Activated naive CD8-positive, alpha-beta T cell treated with anti-CD3 and anti-CD28 coated beads for 36 hours (primary cell): ENCODE measurements at regions not wholly inside any gene's neighbourhood (a gene's known extent, or its start where the extent isn't known, plus 50 kb on each side); places are given as distances from the start of the nearest gene placed in this dataset.
"Not testable (repeated sequence)": the region's sequence is repeated elsewhere in the genome, so short reads cannot be mapped to it uniquely, and the experiment has no call there.

ENCODE experiments used
- DNase-seq: peaks from one replicate; pipeline ENCODE4 v3.0.0; 2021
- H3K27ac Mint-ChIP-seq: one replicate; pipeline ENCODE4 v1.8.0; 2022; ENCODE audit warnings: mild to moderate bottlenecking, moderate library complexity, mixed read lengths
- H3K27me3 Mint-ChIP-seq: one replicate; pipeline ENCODE4 v1.8.0; 2022; ENCODE audit warnings: mild to moderate bottlenecking, mixed read lengths
- H3K36me3 Mint-ChIP-seq: one replicate; pipeline ENCODE4 v1.8.0; 2021; ENCODE audit warnings: mild to moderate bottlenecking, mixed read lengths
- H3K4me1 Mint-ChIP-seq: one replicate; pipeline ENCODE4 v1.8.0; 2021; ENCODE audit warnings: mixed read lengths
- H3K4me3 Mint-ChIP-seq: one replicate; pipeline ENCODE4 v1.8.0; 2022; ENCODE audit warnings: mild to moderate bottlenecking, moderate library complexity, mixed read lengths
- H3K9me3 Mint-ChIP-seq: one replicate; pipeline ENCODE4 v1.8.0; 2022; ENCODE audit warnings: mixed read lengths

DNA sequence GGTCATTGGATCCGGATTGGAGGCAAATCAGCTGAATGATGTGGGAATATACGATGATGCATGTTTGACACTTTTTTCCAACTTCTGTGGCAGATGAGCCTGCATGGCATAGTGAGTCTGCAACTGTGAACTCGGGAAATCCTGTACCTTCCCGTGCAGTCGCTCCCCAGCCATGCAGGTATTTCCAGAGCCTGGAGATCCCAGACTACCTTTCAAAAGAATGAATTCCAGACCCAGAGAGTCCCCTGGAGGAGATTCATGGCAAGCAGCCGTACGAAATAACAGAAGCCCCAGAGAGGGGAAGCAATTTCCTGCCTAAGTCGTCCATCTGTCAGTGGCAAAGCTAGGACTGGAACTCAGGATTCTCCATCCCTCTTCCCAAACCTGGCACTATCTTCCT, 75.7 kb upstream of the FAM20A start:
- H3K27ac Mint-ChIP-seq, result no peak overlapping the region
- DNase-seq, result no peak
- H3K4me1 Mint-ChIP-seq, result no peaks in the 10 kb centered on the region
- H3K27me3 Mint-ChIP-seq, result peaks cover 15% of the 10 kb centered on the region
- no peaks in the 10 kb centered on the region for H3K9me3 Mint-ChIP-seq
- no peaks in the 10 kb centered on the region for H3K36me3 Mint-ChIP-seq
- H3K4me3 Mint-ChIP-seq, result no peak overlapping the region

DNA sequence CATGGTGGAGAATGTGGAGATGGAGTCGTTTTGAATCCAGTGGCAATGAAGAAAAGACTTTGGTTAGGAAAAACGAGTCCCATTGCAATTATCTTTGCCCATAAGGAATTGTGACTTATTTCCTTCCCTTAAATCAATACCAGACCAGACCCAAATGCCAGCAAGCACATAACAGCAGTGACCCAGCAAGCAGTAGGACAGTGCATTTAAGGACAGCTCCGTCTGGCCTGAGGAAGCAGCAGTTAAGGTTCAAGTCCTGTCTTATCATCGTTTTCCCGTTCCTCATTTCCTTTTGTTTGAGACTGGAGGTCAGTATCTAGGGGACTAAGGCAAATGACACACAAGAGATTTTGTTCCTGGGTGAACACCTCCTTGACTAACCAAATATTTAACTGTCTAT, 74.6 kb upstream of the FAM20A start:
- no peak overlapping the region for H3K27ac Mint-ChIP-seq
- H3K4me3 Mint-ChIP-seq, result no peak overlapping the region
- H3K36me3 Mint-ChIP-seq, result no peaks in the 10 kb centered on the region
- H3K27me3 Mint-ChIP-seq, result peaks cover 19% of the 10 kb centered on the region
- no peaks in the 10 kb centered on the region for H3K9me3 Mint-ChIP-seq
- no peaks in the 10 kb centered on the region for H3K4me1 Mint-ChIP-seq
- DNase-seq, result no peak

- Mint-ChIP-seq H3K4me1 (no peaks in the 10 kb centered on the region), H3K4me3 (no peak overlapping the region), H3K36me3 (no peaks in the 10 kb centered on the region), H3K27ac (no peak overlapping the region), H3K9me3 (no peaks in the 10 kb centered on the region), H3K27me3 (peaks cover 17% of the 10 kb centered on the region)
- no peak for DNase-seq
These were observed 73.1 kb upstream of the FAM20A start for GRCh38 chr17:68674029-68674925.

DNA sequence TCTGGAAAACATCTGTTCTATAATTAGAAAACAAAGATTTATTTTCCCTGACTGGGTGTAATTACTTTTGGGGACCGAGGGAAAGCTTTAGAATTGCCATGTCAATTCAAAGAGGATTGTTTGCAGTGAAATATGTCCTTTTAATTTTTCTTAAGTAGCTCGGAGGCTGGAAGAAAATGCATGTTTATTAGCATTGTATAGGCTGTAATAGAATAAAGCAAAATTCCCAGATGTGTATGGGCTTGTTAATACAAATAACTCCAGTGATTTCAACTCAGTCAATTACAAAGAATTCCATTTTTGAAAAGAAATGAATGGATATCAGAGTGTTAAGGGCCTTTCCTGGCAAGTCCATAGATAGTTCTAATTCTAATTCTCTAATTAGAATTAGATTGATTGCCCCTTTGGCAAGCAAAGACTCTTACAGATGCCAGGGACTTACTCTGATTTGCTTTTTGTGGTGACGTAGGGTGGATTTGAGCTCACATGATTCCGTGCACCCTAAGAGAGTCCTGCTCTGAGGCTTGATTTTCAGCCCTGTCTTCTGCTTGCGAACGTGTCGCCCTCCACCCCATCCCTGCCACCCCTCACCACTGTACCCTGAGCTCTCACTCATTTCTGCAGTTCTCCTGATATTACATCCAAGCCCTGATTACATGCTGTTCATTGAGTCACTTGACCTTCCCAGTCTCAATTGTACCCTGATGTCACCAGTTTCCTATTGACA, 70.0 kb upstream of the FAM20A start:
- Mint-ChIP-seq H3K4me1 (no peaks in the 10 kb centered on the region), H3K36me3 (no peaks in the 10 kb centered on the region), H3K4me3 (no peak overlapping the region), H3K9me3 (no peaks in the 10 kb centered on the region), H3K27me3 (peaks cover 27% of the 10 kb centered on the region), H3K27ac (no peak overlapping the region)
- DNase-seq, result no peak

DNA sequence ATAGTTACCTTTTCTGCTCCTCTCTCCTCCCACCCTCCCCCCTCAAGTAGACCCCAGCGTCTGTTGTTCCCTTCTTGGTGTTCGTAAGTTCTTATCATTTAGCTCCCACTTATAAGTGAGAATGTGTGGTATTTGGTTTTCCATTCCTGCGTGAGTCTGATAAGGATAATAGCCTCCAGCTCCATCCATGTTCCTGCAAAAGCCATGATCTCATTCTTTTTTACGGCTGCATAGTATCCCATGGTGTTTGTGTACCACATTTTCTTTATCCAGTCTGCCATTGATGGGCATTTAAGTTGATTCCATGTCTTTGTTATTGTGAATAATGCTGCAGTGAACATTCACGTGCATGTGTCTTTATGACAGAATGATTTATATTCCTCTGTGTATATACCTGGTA, 65.3 kb upstream of the FAM20A start:
- peaks cover 29% of the 10 kb centered on the region for H3K27me3 Mint-ChIP-seq
- H3K36me3 Mint-ChIP-seq, H3K4me1 Mint-ChIP-seq, H3K4me3 Mint-ChIP-seq, H3K27ac Mint-ChIP-seq, H3K9me3 Mint-ChIP-seq, DNase-seq: not testable (repeated sequence)

DNA sequence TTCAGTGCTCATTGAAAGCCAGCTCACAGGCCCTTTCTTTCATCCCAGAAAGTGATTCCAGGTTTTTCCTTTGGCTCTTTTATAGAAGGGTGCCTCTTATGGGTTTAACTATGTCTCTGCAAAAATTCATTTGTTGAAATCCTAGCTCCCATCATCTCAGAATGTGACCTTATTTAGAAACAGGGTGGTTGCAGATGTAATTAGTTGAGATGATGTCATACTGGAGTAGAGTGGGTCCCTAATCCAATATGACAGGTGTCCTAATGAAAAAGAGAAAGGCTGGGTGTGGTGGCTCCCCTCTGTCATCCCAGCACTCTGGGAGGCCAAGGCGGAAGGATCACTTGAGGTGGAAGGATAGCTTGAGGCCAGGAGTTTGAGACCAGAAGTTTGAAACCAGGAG, 64.2 kb upstream of the FAM20A start:
- H3K4me3 Mint-ChIP-seq, result no peak overlapping the region
- DNase-seq, result no peak
- no peaks in the 10 kb centered on the region for H3K9me3 Mint-ChIP-seq
- H3K27ac Mint-ChIP-seq, result no peak overlapping the region
- H3K27me3 Mint-ChIP-seq, result peaks cover 29% of the 10 kb centered on the region
- no peaks in the 10 kb centered on the region for H3K4me1 Mint-ChIP-seq
- H3K36me3 Mint-ChIP-seq, result no peaks in the 10 kb centered on the region

GRCh38 chr17:68662479-68662878, 61.3 kb upstream of the FAM20A start:
- H3K9me3 Mint-ChIP-seq, result no peaks in the 10 kb centered on the region
- no peak overlapping the region for H3K4me3 Mint-ChIP-seq
- no peaks in the 10 kb centered on the region for H3K36me3 Mint-ChIP-seq
- no peak for DNase-seq
- peaks cover 24% of the 10 kb centered on the region for H3K27me3 Mint-ChIP-seq
- H3K4me1 Mint-ChIP-seq, result no peaks in the 10 kb centered on the region
- H3K27ac Mint-ChIP-seq, result no peak overlapping the region

- Mint-ChIP-seq H3K27me3 (peaks cover 24% of the 10 kb centered on the region), H3K4me3 (no peak overlapping the region), H3K27ac (no peak overlapping the region), H3K4me1 (no peaks in the 10 kb centered on the region), H3K36me3 (no peaks in the 10 kb centered on the region), H3K9me3 (no peaks in the 10 kb centered on the region)
- no peak for DNase-seq
These were observed 60.9 kb upstream of the FAM20A start for GRCh38 chr17:68662037-68662432.

DNA sequence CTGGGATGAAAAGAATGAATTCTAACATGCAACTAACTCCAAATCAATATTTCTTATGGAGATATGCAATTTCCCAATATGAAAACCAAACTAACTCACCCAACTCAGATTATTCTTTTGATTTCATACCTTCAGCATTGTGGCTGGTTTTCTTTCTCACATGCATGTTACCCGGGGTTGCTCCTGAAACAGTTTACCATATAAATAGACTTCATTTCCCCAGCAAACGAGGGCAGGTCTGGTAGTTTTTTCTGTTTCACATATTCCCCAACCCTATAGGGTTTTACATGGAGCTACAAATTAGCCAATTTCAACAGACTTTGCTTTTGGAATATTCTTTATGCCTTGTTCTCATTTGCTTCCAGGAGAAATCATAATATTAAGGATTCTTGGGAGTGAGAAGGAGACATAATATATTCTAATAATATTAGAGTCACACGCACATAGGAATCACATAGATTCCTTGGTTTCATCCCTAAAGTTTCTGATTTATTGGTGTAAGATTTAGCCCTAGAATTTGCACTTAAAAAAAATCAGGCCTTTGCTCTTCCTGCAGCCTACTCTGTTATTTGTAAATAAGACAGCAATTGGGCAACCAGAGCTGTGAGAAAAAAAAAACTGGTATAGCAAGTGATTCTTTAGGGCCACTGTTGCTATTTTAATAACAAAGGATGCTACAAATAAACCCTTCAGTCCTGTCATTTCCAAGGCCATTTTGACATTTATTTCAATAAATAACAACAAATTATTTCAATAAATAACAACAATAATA, 60.3 kb upstream of the FAM20A start:
- H3K9me3 Mint-ChIP-seq, result no peaks in the 10 kb centered on the region
- no peaks in the 10 kb centered on the region for H3K4me1 Mint-ChIP-seq
- no peak overlapping the region for H3K27ac Mint-ChIP-seq
- no peaks in the 10 kb centered on the region for H3K36me3 Mint-ChIP-seq
- peaks cover 23% of the 10 kb centered on the region for H3K27me3 Mint-ChIP-seq
- DNase-seq, result no peak
- H3K4me3 Mint-ChIP-seq, result no peak overlapping the region

DNA sequence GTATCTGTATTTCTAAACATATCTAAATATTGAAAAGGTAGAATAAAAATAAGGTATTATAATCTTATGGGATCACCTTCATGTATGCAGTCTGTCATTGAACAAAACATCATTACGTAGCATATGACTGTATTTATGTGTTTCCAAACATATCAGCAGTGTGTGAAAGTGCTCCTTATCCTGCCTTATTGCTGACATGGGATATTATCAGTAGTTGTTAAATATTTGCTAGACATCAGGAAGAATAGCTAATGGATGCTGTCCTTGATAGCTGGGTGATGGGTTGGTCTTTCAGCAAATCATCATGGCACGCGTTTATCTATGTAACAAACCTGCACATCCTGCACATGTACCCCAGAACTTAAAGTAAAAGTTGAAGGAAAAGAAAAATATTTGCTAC, 59.1 kb upstream of the FAM20A start:
- Mint-ChIP-seq H3K4me1 (no peaks in the 10 kb centered on the region), H3K9me3 (no peaks in the 10 kb centered on the region), H3K27me3 (peaks cover 14% of the 10 kb centered on the region), H3K27ac (no peak overlapping the region), H3K4me3 (no peak overlapping the region), H3K36me3 (no peaks in the 10 kb centered on the region)
- DNase-seq, result no peak

DNA sequence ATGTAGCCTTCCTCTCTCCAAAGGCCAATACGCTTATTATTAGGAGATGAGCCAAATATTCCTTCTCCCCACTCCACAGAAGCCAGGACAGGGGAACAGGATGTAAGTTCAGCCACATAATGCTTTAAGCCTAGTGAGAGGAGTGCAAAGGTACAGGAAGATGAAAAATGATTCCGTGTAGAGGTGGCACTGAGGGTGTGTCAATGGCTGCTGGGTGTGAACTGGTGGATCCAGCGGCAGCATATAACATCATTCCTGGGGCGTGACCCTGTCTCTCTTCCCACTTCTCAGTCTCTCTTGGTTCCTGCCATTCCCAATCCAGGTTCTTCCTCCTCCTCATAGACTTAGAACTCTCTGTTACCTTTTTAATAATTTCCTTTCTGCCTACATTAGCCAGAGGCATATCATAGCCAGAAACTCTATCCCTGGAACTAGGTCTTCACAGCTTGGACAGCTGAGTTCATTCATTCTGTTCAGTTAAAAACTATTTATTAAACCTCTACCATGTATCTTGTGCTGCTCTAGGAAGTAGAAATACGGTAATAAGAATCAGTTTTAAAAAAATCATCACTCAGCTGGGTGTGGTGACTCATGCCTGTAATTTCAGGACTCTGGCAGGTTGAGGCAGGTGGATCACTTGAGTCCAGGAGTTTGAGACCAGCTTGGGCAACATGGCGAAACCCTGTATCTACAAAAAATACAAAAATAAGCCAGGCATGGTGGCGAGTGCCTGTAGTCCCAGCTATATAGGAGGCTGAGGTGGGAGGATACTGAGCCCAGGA, 58.0 kb upstream of the FAM20A start:
- Mint-ChIP-seq H3K27me3 (peaks cover 14% of the 10 kb centered on the region), H3K4me1 (no peaks in the 10 kb centered on the region)

DNA sequence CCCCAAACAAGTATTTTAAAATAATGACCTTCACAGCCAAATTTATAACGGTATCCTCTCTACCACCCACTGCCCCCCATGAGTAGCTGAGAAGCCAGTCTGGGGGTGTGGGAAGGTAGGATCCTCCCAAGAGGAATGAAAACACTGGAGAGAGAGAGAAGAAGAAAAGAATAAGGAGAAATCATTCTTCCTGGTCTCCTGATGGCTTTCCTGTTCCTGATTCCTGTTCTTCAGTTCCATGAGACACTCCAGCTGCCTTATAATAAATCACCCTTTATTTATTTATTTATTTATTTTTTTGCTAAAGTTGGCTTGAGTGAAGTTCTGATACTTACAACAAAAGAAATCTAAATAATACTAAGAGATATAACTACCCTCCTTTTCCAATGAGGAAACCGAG, 56.4 kb upstream of the FAM20A start:
- Mint-ChIP-seq H3K27me3 (peaks cover 14% of the 10 kb centered on the region), H3K4me1 (no peaks in the 10 kb centered on the region), H3K4me3 (no peak overlapping the region), H3K36me3 (no peaks in the 10 kb centered on the region), H3K9me3 (no peaks in the 10 kb centered on the region), H3K27ac (no peak overlapping the region)
- DNase-seq, result no peak

More for the DNA sequence above, 58.0 kb upstream of the FAM20A start:
- Mint-ChIP-seq H3K4me3 (no peak overlapping the region), H3K9me3 (no peaks in the 10 kb centered on the region), H3K27ac (no peak overlapping the region), H3K36me3 (no peaks in the 10 kb centered on the region)
- DNase-seq, result no peak

DNA sequence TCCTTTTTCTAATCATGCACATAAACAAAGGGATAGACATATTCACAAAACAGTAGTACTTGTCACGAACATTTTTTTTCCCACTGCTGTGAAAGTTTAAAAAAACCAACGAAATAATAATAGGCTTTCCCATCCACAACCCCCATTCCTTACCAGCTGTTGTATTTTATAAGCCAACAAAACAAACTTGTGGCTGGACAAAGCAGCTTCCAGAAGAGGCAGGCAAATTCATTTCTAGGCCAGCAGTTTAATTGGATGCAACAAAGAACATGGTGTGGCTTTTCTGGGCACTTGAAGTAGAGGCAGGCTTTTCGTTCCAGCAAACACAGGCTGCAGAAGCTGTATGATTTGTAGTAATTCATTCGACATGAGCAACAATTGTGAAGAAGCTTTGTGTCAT, 56.0 kb upstream of the FAM20A start:
- H3K27me3 Mint-ChIP-seq, result peaks cover 14% of the 10 kb centered on the region
- no peak for DNase-seq
- H3K27ac Mint-ChIP-seq, result no peak overlapping the region
- H3K36me3 Mint-ChIP-seq, result no peaks in the 10 kb centered on the region
- H3K9me3 Mint-ChIP-seq, result no peaks in the 10 kb centered on the region
- no peaks in the 10 kb centered on the region for H3K4me1 Mint-ChIP-seq
- no peak overlapping the region for H3K4me3 Mint-ChIP-seq

- Mint-ChIP-seq H3K9me3 (no peaks in the 10 kb centered on the region), H3K27me3 (peaks cover 14% of the 10 kb centered on the region), H3K4me3 (no peak overlapping the region), H3K36me3 (no peaks in the 10 kb centered on the region), H3K4me1 (no peaks in the 10 kb centered on the region), H3K27ac (no peak overlapping the region)
- DNase-seq, result no peak
These were observed 55.5 kb upstream of the FAM20A start for GRCh38 chr17:68656666-68657065.
